HG03439 (cell line): ENCODE measurements at regions not wholly inside any gene's neighbourhood (a gene's known extent, or its start where the extent isn't known, plus 50 kb on each side); places are given as distances from the start of the nearest gene placed in this dataset.

Experiments used
- ATAC-seq: cut with Tn5 transposase; IDR thresholded peaks from one replicate; pipeline ENCODE4 v1.9.1; 2021; ENCODE audit warnings: mild to moderate bottlenecking, moderate library complexity; ENCODE audit not compliant: unreplicated experiment

- ATAC-seq: no peak
Measured at GRCh38 chr14:99037777-99038430, 234.1 kb downstream of the BCL11B start.

GRCh38 chr14:99038431-99038820 lies 233.6 kb downstream of the BCL11B start:
- no peak for ATAC-seq

- ATAC-seq: no peak
Measured at GRCh38 chr14:99039331-99040041, 232.5 kb downstream of the BCL11B start.

- ATAC-seq: no peak
Measured at GRCh38 chr14:99040052-99040451, 231.9 kb downstream of the BCL11B start.

- no peak for ATAC-seq
Measured at GRCh38 chr14:99040711-99041110, 231.3 kb downstream of the BCL11B start.

GRCh38 chr14:99041141-99041819 lies 230.7 kb downstream of the BCL11B start:
- ATAC-seq: no peak

GRCh38 chr14:99041820-99042174 lies 230.2 kb downstream of the BCL11B start:
- no peak for ATAC-seq

GRCh38 chr14:99042381-99043266 lies 229.4 kb downstream of the BCL11B start:
- no peak for ATAC-seq

- no peak for ATAC-seq
Measured at GRCh38 chr14:99043267-99043615, 228.8 kb downstream of the BCL11B start.

- no peak for ATAC-seq
Measured at GRCh38 chr14:99043756-99044155, 228.2 kb downstream of the BCL11B start.

- no peak for ATAC-seq
Measured at GRCh38 chr14:99047441-99048031, 224.5 kb downstream of the BCL11B start.

GRCh38 chr14:99050309-99050708 lies 221.7 kb downstream of the BCL11B start:
- ATAC-seq: no peak

- no peak for ATAC-seq
Measured at GRCh38 chr14:99052467-99052866, 219.5 kb downstream of the BCL11B start.

GRCh38 chr14:99055019-99055418 lies 217.0 kb downstream of the BCL11B start:
- no peak for ATAC-seq

- ATAC-seq: no peak
Measured at GRCh38 chr14:99055816-99056215, 216.2 kb downstream of the BCL11B start.

- ATAC-seq: no peak
Measured at GRCh38 chr14:99057576-99058083, 214.4 kb downstream of the BCL11B start.

GRCh38 chr14:99058542-99058941 lies 213.5 kb downstream of the BCL11B start:
- ATAC-seq: no peak

GRCh38 chr14:99062216-99062615 lies 209.8 kb downstream of the BCL11B start:
- ATAC-seq: no peak

GRCh38 chr14:99062772-99063418 lies 209.1 kb downstream of the BCL11B start:
- ATAC-seq: no peak

GRCh38 chr14:99063620-99064225 lies 208.3 kb downstream of the BCL11B start:
- no peak for ATAC-seq
